Activated B cell treated with CpG ODN at 0.5 μM for 24 hours (primary cell): ENCODE measurements at regions not wholly inside any gene's neighbourhood (a gene's known extent, or its start where the extent isn't known, plus 50 kb on each side); places are given as distances from the start of the nearest gene placed in this dataset.

ENCODE experiments used
- ATAC-seq: fragments of 200-7000 bp; cut with Tn5 transposase; one replicate; pipeline ENCODE4 v1.10.0; 2021; ENCODE audit warnings: low read depth, mild to moderate bottlenecking, moderate library complexity
- CTCF ChIA-PET: fragments of 350-600 bp; sonication (Branson Sonifier 250); formaldehyde crosslinking; loops from one replicate; lab custom pipeline; 2021; ENCODE audit warnings: antibody characterized with exemption; lab: Charles Lee
- POLR2A ChIA-PET: fragments of 350-600 bp; sonication (Branson Sonifier 250); formaldehyde crosslinking; loops from one replicate; lab custom pipeline; 2021; ENCODE audit warnings: antibody characterized with exemption; lab: Charles Lee
- DNase-seq: peaks from one replicate; pipeline ENCODE4 v3.0.0; 2022
- H3K27ac Mint-ChIP-seq: one replicate; pipeline ENCODE4 v1.8.0; 2020; ENCODE audit warnings: mixed read lengths
- H3K27me3 Mint-ChIP-seq: one replicate; pipeline ENCODE4 v1.8.0; 2021; ENCODE audit warnings: mixed read lengths
- H3K36me3 Mint-ChIP-seq: one replicate; pipeline ENCODE4 v1.8.0; 2021; ENCODE audit warnings: low read depth, mixed read lengths
- H3K4me1 Mint-ChIP-seq: one replicate; pipeline ENCODE4 v1.8.0; 2021; ENCODE audit warnings: mixed read lengths
- H3K4me3 Mint-ChIP-seq: one replicate; pipeline ENCODE4 v1.8.0; 2020; ENCODE audit warnings: mild to moderate bottlenecking, mixed read lengths
- H3K9me3 Mint-ChIP-seq: one replicate; pipeline ENCODE4 v1.8.0; 2020; ENCODE audit warnings: mixed read lengths
- CTCF ChIP-seq: fragments of 200-600 bp; IDR thresholded peaks from one replicate; pipeline ENCODE4 v1.8.0; 2022; ENCODE audit warnings: antibody characterized with exemption, mild to moderate bottlenecking
- intact Hi-C: fragments of 100-400 bp; cut with micrococcal nuclease; formaldehyde crosslinking; loops from one replicate; pipeline ENCODE4 v1.15.1; 2024

- H3K27me3 Mint-ChIP-seq: no peaks in the 10 kb centered on the region
- DNase-seq (no peak), ATAC-seq (no peak)
- TF ChIP-seq CTCF: no peak
- intact Hi-C loops: no loop called here
- no peaks in the 10 kb centered on the region for H3K36me3 Mint-ChIP-seq
- no peaks in the 10 kb centered on the region for H3K4me1 Mint-ChIP-seq
- ChIA-PET CTCF (no interaction called here), POLR2A (no interaction called here)
- no peak overlapping the region for H3K4me3 Mint-ChIP-seq
- H3K9me3 Mint-ChIP-seq: peaks cover 2% of the 10 kb centered on the region
- H3K27ac Mint-ChIP-seq: no peak overlapping the region
Observed at GRCh38 chr2:198788676-198789075, 669.1 kb downstream of the SATB2 start.

GRCh38 chr2:198782734-198783133, 675.0 kb downstream of the SATB2 start:
- Mint-ChIP-seq H3K27me3 (no peaks in the 10 kb centered on the region), H3K36me3 (no peaks in the 10 kb centered on the region), H3K27ac (no peak overlapping the region), H3K4me3 (no peak overlapping the region), H3K9me3 (no peaks in the 10 kb centered on the region), H3K4me1 (no peaks in the 10 kb centered on the region)
- ATAC-seq (no peak), DNase-seq (no peak)
- no peak for TF ChIP-seq CTCF
- ChIA-PET POLR2A (no interaction called here), CTCF (interaction anchor here (0.5 kb wide), 1 partner anchor 959 kb away, joined by 3 read pairs; no protein-coding TSS in a partner anchor)
- intact Hi-C loops: no loop called here

- H3K4me1 Mint-ChIP-seq: no peaks in the 10 kb centered on the region
Observed at GRCh38 chr2:198776616-198777406, 680.9 kb downstream of the SATB2 start.

GRCh38 chr2:198775737-198776136, 682.0 kb downstream of the SATB2 start:
- Mint-ChIP-seq H3K4me3 (no peak overlapping the region), H3K9me3 (peaks cover 3% of the 10 kb centered on the region), H3K4me1 (no peaks in the 10 kb centered on the region), H3K27ac (no peak overlapping the region), H3K27me3 (no peaks in the 10 kb centered on the region), H3K36me3 (no peaks in the 10 kb centered on the region)
- intact Hi-C loops: no loop called here
- ATAC-seq: no peak
- no peak for TF ChIP-seq CTCF
- ChIA-PET POLR2A (no interaction called here), CTCF (no interaction called here)
- DNase-seq: no peak

More at GRCh38 chr2:198776616-198777406, 680.9 kb downstream of the SATB2 start:
- Mint-ChIP-seq H3K27me3 (no peaks in the 10 kb centered on the region), H3K27ac (no peak overlapping the region), H3K36me3 (no peaks in the 10 kb centered on the region), H3K9me3 (peaks cover 3% of the 10 kb centered on the region), H3K4me3 (no peak overlapping the region)
- no peak for TF ChIP-seq CTCF
- ChIA-PET CTCF (no interaction called here), POLR2A (no interaction called here)
- no peak for DNase-seq
- no peak for ATAC-seq
- intact Hi-C loops: no loop called here

GRCh38 chr2:198774576-198774975, 683.2 kb downstream of the SATB2 start:
- no peak overlapping the region for H3K27ac Mint-ChIP-seq
- no peak overlapping the region for H3K4me3 Mint-ChIP-seq
- no peaks in the 10 kb centered on the region for H3K36me3 Mint-ChIP-seq
- ChIA-PET CTCF (no interaction called here), POLR2A (no interaction called here)
- peaks cover 3% of the 10 kb centered on the region for H3K9me3 Mint-ChIP-seq
- no peak for DNase-seq
- no peak for ATAC-seq
- no peak for TF ChIP-seq CTCF
- no peaks in the 10 kb centered on the region for H3K4me1 Mint-ChIP-seq
- intact Hi-C loops: no loop called here
- H3K27me3 Mint-ChIP-seq: no peaks in the 10 kb centered on the region
